Activated T-cell treated with anti-CD3 and anti-CD28 coated beads for 1 hour (primary cell): ENCODE measurements at regions not wholly inside any gene's neighbourhood (a gene's known extent, or its start where the extent isn't known, plus 50 kb on each side); places are given as distances from the start of the nearest gene placed in this dataset.
"Not testable (repeated sequence)": the region's sequence is repeated elsewhere in the genome, so short reads cannot be mapped to it uniquely, and the experiment has no call there.

ENCODE experiments used
- DNase-seq: peaks from one replicate; pipeline ENCODE4 v3.0.0-alpha.2; 2020; ENCODE audit warnings: low read depth

DNA sequence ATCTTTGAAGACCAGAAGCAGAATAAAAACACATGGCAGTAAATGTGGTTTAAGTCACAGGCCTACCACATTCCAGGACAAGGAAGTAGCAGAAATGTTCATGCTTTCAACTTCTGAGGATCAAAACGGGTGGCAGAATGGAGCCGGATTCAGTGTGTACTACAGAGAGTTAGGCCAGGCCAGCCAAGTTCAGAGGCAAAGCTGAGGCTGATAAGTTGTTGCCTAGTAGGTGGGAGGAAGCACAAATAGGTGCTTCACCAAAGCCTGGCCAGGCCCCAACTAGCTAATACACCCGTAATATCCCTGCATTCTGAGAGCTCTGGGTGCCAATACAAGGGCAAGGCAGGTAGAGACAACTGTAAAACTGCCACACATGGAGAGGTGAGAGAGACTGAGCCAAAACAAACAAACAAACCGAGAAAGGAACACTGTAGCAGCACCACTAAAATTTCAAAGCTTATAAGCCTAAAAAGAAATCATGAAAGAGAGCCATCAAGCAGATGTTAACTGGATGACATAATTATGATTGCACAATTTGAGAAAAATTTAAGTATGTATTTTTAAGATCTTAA lies 156.4 kb upstream of the CBLB start:
- DNase-seq = no peak

DNA sequence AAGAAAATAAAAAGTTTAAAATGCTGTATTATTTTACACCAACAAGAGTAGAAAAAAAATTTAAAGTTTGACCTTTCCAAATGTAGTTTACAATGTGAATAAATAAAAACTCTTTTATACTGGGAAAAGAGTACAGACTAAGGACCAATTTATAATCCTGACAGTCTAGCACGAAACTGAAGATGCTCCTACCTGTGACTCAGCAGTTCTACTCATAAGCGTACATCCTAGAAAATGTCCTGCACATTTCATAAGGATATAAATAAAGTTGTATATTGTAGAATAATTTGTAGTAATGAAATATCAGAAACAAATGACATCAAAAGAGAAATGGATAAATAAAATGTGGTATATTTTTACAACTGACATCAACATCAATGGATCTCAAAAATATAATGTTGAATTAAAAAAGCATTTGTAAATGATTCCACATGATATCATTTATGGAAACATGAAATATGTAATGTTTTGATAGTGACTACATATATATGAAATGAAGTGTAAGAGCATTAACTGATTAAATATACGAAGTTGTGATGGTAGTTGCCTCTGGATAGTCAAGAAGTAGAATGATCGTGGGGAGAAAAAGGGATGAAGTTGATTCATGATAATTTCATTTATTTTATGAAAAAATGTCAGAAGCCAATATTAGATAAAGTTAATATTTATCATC lies 161.3 kb upstream of the CBLB start:
- DNase-seq = no peak

DNA sequence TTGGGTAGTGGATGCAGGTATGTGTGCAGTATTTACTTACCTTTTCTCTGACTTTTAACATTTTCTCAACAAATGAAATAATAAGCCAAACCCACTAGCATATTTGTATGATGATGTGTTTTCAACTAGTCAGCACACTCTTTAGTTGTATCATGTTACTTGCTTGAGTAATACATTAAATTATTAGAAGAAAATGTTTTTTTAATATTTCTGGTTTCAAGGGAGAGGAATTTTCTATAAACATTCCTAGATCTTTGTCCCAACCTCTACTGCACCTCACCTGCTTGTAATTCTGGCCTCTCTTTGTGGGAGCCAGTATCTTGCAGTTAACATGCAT lies 161.8 kb upstream of the CBLB start:
- DNase-seq = no peak

DNA sequence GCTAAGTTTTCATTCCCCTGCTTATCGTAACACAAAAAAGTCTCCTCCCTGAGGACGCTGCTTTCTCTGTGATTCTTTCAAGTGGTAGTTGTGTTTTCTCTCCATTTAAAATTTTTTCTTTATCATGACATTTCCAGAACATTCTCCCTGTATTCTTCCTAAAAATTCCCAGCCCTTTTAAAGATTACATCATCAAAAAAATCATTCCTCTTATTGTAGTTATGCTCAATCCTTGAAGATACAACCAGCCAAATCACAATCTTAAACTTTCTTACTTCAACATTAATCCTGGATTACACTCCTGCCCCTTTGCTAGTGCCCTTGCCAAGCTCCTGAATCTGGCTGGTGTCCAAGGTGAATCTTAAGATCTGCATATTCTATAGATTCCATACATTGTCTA lies 163.7 kb upstream of the CBLB start:
- DNase-seq = no peak

DNA sequence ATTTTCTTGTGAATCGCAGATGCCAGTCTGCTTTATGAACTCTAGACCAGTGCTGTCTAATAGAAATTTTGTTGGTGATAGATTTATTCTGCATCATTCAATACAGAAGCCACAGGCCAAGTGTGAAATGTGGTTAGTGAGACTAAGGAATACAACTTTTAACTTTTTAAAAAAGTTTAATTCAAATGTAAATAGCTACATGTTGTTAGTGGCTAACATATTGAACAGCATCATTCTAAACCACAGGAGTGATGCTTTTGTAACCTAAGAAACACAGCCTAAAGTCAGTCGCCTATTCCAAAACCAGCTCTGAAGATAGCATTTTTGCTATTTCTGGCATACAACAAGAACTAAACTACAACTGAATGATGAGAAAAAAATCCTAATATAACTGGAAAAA lies 164.8 kb upstream of the CBLB start:
- no peak for DNase-seq

DNA sequence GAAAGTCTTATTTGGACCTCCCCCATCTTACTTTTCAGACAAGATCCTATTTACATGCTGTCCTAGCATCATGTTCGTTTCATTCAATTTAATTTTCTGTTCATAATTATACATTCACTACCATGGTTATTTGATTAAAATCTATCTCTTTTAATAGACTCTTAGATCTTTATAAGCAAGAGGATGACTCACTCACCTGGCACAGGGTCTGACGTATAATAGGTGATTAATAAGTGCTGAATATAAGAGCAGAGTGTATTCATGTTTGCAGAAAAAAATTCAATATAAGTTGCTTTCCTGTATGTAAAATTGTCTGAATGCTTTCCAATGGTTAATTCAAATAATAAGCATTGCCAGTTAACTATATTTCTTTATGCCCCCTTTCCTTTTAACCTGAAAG lies 165.5 kb upstream of the CBLB start:
- no peak for DNase-seq

DNA sequence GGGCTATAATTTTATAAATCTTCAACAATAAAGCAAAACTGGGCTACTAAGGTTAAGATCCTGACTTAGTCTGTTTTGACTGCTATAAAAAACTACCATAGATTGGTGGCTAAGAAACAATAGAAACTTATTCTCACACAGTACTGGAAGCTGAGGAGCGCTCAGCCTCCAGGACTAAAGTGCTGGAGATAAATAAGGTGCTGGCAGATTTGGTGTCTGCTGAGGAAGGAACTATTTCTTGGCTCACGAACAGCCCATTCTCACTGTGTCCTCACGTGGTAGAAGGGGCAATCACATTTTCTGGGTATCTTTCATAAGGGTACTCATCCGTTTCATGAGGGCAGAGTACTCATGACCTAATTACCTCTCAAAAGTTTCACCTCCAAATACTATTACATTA lies 166.8 kb upstream of the CBLB start:
- no peak for DNase-seq

DNA sequence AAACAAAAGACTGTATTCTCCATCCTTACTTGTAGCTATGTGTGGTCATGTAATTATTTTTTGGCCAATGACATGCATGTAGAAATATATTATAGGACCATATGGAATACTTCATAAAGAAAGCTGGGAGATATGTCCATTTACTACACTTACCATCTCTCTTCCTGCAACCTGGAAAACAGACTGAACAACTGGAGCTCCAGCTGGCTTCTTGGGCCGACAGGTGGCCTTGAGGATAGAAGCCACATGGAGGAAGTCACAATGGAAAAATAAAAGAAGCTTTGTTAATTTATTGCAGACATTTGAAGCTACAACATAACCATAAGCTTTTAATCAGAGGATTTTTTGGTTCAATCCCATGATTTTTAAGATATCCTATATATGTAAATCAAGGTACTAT lies 167.9 kb upstream of the CBLB start:
- no peak for DNase-seq

DNA sequence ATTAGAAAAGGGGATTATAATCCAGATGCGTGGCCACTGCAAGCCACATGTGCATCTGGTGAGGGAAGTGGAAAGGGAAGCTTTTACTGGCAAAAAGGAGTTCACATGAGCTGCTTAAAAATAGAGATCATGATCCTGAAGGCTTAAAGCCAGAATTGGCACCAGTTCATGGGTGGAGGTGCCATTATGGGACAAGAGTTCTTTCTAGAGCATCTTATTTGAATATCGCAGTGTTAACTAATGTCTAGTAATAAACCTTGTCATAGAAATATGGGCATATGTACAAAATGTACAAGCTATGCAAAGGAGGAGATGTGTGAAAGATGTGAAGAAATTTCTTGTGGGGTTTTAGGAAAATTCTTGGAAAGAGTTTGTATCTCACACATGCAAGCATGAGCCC lies 178.4 kb upstream of the CBLB start:
- no peak for DNase-seq

DNA sequence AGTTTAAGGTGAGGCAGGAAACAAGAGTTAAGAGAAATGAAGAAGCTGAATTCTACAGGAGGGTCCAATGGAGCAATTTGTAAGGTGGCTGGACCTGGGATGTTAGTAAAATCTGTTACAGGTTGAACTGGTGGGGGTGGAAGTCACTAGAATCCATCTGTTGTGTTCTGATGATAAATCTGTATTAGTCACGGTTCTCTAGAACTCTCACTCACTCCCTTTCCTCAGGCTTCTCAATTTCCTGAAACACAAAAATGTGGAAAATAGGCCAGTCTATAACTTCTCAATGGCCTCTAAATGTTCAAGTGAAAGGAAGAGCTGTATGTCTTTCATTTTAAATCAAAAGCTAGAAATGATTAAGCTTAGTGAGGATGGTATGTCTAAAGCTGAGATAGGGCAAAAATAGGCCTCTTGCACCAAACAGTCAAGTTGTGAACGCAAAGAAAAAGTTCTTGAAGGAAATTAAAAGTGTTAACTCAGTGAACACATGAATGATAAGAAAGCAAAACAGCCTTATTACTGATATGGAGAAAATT lies 180.2 kb upstream of the CBLB start:
- DNase-seq = no peak

DNA sequence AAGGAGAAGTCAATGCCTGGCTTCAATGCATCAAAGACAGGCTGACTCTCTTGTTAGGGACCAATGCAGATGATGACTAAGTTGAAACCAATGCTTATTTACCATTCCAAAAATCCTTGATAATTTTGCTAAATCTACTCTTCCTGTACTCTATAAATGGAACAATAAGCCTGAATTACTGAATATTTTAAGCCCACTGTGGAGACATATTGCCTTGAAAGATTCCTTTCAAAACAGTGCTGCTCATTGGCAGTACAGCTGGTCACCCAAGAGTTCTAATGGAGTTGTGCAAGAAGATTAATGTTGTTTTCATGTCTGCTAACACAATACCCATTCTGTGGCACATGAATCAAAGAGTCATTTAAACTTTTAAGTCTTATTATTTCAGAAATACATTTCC lies 181.0 kb upstream of the CBLB start:
- DNase-seq = no peak

DNA sequence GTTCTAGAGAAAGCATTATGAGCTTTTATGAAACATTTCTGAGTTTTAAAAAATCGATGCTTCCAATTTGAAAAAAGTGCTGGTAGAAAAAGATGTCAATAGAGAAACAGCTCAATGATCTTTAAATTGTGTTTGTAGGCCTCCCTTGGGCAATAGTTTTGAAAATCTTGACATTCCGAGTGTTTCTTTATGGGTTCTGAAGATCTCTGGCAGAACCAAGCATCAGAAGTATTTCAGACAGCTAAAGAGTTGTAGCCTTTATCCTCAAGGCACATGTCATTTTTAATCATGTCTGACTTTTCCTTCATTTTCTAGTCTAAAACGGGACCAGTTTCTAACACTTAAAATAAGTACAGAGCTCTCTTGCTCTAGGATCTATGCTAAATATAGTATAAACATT lies 188.1 kb upstream of the CBLB start:
- no peak for DNase-seq

DNA sequence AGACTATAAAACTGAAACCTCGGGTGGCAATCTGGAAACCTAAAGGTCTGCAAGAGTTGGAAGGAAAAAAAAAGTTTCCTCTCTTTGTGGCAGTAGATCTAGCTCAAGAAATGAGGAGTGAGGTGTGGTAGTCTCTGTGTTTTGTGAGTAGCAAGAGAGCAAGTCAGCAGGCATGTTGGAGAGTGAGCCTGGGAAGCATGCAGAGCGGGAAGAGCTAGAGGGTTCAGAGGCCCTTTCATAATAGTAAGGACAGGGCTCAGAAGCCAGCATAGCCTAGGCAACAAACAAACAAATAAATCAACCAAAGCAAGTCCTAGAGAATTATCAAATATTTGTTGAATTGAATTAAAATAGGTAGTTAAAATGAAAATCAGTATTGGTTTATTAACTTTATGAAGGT lies 189.7 kb upstream of the CBLB start:
- DNase-seq = no peak

DNA sequence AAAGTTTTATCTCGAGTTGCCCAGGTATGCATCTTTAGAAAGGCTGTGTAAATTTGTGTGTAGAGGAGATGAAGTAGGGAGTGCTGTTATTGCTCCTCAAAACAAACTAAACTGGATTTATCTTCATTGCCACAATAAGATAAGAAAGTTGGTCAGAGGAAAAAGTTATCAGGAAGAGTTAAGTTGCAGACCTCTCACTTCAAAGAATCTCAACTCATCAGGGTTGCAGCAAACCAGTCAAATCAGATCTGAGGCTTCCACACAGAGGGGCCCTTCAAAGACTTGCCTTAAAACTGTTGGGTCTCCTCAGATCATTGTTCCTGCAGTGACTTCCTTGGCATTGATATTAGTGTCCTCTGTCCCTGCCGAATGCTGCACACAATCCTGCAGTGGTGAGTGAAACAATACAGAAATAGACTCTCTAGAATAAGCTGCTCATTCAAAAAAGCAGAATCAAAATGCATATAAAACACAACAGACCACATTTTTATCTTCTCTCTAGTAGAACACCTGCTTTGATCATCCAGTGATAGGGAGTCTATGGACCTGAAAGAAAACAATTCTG lies 191.2 kb upstream of the CBLB start:
- no peak for DNase-seq

DNA sequence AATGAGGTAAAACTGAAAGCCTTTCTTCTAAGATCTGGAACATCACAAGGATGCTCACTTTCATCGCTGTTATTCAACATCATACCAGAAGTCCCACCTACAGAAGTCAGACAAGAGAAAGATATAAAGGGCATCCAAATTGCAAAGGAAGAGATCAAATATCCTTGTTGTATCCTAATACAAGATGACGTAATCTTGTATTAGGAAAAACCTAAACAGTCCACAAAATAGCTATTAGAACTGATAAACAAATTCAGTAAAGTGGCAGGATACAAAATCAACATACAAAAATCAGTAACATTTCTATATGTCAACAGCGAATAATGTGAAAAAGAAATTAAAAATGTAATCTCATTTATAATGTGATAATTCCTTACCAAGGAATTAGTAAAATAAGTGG lies 195.1 kb upstream of the CBLB start:
- DNase-seq = no peak

DNA sequence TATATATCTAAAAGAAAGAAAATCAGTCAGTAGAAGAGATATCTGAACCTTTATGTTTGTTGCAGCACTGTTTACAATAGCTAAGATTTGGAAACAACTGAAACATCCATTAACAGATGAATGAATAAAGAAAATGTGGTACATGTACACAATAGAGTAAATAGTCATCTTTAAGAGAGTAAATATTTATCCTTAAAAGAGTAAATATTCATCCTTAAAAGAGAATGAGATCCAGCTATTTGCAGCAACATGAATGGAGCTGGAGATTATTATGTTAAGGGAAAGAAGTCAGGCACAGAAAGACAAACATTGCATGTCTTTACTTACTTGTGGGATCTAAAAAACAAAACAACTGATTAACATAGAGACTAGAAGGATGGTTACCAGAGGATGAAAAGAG lies 197.0 kb upstream of the CBLB start:
- DNase-seq = no peak

DNA sequence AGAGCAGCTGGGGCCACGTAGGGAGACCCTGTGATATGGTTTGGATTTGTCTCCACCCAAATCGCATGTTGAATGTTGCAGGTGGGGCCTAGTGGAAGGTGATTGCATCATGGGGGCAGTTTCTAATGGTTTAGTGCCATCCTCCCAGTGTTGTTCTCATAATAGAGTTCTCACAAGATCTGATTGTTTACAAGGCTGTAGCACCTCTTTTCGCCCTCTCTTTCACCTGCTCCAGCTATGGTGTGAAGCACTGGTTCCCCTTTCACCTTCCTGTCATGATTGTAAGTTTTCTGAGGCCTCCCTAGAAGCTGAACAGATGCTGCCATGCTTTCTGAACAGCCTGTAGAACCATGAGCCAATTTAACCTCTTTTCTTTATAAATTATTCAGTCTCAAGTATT lies 198.9 kb upstream of the CBLB start:
- DNase-seq = no peak

DNA sequence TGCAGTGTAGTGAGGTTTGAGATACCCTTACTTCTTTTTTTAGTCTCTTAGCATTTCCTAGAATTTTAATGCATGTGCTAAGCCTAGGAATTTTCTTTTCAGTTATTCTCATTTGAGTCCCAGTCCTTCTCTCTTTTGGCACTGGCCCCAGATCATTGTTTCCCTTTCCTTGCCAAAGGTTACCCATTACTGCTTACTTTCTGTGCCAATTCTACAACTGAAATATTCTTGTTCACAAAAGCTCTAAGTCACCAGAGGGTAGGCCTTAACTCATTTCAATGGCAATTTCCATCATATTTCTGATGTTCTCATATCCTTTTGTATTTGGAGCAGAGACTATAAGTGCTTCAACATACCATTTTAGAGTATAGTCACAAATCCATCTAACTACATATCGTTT lies 199.6 kb upstream of the CBLB start:
- no peak for DNase-seq

DNA sequence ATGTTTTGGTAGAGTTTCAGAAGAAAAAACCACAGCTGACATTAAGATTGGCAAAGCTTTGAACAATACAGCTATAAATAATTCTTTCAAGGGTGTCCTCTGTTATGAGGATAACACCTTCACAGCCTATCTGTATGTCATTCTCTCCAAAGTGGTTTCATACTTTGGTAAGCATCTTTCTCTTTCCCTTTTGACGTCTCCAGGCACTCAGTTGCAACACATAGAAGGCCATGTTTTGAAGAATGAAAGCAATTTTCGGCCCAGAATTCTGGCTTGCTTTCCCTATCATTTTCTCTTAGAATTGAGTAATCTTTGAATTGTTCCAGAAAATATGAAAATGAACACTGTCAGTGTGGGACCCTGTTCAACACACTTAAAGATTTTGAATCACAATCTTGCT lies 200.0 kb upstream of the CBLB start:
- no peak for DNase-seq

DNA sequence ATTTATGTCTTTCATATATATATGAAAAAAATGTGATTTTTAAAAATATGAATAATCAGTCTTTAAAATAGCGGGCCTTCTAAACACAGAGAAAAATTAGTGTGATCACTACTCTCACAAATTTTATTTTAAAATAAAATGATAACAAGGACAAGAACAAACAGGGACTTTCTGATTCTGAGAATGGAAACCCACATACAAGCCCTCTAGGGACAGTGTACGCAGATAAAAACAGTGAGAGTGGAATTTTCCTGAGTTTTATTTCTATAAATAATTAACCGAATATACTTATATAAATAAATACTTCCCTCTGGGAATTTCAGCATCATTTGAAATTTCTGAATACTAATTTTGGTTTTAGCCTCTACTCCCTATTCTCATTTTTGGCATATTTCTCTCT lies 201.4 kb upstream of the CBLB start:
- DNase-seq = no peak

DNA sequence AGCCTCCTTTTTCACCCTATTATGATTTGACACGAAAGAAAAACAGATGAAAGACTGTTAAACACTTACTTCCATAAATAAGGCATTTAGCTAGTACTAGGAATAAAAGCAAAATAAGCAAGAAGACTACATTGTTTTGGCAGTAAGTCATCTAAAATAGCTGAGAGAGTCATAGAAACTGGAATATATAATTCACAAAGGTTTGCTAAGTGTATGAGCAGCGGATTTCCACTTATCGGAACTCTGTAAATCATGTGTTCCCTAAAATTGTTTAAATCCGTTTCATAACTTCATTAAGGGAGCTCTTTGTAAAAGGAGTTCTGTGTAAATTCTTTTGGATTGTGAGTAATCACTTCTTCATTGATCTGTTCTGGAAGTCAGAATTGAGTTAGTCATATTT lies 202.5 kb upstream of the CBLB start:
- no peak for DNase-seq

DNA sequence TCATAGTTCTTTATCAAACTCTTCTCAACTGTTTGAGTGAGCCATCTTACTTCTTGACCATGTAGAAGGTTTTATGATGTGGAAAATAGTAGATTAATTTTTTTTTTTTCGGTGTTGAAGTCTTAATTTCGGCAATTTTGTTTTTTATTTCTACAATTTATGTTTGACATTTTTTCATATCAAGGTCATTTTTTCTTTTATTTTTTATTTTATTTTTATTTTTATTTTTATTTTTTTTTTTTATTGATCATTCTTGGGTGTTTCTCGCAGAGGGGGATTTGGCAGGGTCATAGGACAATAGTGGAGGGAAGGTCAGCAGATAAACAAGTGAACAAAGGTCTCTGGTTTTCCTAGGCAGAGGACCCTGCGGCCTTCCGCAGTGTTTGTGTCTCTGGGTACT lies 203.8 kb upstream of the CBLB start:
- DNase-seq = not testable (repeated sequence)

DNA sequence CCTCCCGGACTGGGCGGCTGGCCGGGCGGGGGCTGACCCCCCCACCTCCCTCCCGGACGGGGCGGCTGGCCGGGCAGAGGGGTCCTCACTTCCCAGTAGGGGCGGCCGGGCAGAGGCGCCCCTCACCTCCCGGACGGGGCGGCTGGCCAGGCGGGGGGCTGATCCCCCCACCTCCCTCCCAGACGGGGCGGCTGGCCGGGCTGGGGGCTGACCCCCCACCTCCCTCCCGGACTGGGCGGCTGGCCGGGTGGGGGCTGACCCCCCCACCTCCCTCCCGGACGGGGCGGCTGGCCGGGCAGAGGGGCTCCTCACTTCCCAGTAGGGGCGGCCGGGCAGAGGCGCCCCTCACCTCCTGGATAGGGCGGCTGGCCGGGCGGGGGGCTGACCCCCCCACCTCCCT lies 205.0 kb upstream of the CBLB start:
- DNase-seq = not testable (repeated sequence)

DNA sequence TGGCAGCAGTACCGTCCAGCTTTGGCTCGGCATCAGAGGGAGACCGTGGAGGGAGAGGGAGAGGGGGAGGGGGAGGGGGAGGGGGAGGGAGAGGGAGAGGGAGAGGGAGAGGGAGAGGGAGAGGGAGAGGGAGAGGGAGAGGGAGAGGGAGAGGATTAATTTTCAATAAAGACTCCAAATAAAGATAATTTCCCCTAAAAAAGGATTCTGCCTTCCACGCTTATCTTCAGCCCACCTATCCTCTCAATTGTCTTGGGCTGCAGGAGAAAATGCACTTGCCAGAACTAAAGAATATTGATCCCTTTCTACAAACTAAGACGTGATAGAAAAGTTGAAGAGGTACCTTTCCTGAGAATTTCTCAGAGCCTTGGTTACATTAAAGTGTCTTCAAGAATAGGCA lies 206.9 kb upstream of the CBLB start:
- not testable (repeated sequence) for DNase-seq
